CMK (cell line): ENCODE measurements at regions not wholly inside any gene's neighbourhood (a gene's known extent, or its start where the extent isn't known, plus 50 kb on each side); places are given as distances from the start of the nearest gene placed in this dataset.
"Not testable (repeated sequence)": the region's sequence is repeated elsewhere in the genome, so short reads cannot be mapped to it uniquely, and the experiment has no call there.

Experiments
- DNase-seq: peaks from one replicate; pipeline ENCODE4 v3.0.0-alpha.2; 2010; ENCODE audit warnings: low read depth

DNA sequence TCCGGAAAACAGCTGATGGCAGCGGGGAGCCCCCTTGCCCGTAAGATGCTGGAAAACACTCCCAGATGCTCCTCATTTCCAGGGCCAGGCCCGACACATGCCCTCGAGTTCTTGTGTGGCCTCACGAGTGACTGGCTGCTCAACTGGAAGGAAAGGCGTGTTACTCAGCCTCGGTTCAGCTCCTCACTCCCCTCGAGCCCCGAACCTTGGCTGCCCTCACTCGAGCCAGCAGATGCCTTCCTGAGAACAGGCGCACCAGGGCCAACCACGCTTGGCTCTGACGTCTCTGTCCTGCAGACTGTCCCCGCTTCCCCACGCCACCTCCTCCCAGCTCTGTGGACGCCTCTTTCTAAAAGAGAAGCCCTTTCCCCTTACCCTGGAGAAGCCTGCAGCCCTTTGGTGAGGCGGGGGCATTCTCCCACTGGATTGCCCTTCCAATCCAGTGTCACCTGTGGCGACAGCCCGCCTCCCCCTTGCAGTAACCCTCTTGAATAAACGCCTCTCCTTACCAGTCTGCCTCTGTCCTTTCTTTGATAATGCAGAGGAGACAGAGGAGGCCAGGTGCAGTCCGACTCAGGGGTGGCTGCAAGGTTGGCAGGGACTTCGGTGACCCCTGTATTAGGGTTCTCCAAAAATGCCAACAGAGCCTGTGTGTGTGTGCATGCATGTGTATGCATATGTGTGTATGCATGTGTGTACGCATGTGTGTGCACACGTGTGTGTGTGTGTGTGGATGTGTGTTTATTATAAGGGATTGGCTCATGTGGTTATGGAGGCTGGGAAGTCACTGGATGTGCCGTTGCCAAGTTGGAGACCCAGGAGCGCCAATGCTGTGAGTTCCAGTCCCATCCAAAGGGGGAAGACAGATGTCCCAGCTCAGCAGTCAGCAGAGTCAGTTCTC is 166.3 kb downstream of the KIF26A start:
- no peak for DNase-seq

DNA sequence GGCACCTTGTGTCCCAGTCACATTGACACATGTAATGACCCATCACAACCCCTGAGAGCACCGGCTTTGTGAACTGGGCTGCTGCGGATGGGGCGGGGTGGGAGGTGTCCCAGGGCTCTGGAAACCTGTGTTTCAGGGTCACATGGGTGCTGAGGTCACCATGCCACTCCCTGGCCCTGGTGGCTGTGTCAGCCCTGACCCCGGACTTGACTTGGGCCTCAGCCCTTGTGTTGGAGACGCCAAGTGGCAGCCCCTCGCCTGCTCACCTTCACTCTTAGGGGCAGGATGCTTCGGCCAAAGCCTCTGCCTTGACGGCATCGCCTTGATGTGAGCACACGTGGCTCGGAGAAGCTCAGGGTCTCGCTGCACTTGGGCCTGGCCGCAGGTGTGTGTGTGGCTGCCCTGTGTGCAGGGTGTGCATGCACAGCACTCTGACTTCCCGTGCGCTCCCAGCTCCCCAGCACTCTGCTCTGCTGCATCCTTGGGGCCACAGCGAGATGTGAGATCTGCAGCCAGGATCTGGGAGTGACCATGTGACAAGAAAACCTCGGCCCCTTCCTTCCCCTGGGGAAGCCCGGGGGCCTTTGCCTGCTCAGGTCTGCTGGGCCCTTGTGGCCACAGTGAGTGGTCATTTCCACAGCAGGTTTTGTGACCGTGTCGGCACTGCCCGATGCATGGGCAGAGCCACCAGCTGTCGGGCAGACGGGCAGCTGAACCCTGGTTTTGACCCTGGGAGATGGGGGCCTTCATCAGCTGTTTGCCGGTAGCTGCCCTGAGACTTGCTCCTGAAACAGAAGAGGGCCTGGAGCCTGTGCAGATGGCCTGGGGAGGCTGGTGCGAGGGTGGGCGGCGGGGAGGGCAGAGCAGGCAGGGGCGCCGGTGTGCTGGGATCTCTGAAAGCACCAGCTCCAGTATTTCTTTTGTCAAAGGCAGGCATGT is 167.4 kb downstream of the KIF26A start:
- DNase-seq: no peak

DNA sequence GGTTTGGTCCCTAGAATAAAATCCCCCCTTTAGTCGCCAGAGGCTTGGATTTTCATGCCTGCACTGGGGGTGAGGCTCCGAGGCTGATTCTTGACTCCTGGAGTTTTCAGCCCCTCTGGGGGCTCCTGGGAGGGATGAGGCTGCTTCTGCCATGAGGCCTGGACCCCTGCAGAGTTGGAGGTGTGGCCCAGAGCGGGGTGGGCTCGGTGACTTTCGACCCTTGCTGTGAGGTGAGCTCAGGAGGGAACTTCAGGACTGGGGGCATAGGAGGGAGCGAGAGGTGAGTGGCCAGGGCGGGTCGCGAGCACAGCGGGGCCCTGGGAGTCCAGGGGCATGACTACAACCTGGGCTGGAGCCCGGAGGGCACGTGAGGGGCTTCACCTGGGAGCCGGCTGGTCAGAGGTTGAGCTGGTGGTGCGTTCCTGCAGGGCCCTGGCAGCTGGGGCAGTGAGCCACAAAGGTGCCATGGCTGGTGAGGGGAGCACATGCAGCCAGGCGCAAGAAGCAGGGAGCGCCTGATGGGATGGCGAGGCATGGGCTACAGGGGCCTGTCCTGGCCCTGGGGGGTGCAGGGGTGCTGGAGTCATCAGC is 168.2 kb downstream of the KIF26A start:
- no peak for DNase-seq

DNA sequence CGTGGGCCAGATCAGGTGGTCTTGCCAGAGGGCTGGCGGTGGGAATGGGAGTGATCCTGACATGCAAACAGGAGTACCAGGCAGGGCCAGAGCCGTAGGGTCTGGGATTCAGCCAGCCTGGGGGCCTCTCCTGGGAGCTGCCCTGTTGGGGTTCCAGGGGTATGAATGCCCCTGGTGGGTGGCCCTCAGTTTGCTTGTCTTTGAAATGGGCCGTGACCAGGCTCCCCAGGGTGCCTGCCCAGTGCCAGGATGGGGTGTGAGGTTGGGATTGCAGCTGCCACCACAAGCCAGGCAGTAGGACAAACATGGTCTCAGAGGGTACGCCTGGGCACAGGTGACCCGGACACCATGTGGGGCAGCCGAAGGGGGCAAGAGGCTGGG is 168.8 kb downstream of the KIF26A start:
- DNase-seq: no peak

DNA sequence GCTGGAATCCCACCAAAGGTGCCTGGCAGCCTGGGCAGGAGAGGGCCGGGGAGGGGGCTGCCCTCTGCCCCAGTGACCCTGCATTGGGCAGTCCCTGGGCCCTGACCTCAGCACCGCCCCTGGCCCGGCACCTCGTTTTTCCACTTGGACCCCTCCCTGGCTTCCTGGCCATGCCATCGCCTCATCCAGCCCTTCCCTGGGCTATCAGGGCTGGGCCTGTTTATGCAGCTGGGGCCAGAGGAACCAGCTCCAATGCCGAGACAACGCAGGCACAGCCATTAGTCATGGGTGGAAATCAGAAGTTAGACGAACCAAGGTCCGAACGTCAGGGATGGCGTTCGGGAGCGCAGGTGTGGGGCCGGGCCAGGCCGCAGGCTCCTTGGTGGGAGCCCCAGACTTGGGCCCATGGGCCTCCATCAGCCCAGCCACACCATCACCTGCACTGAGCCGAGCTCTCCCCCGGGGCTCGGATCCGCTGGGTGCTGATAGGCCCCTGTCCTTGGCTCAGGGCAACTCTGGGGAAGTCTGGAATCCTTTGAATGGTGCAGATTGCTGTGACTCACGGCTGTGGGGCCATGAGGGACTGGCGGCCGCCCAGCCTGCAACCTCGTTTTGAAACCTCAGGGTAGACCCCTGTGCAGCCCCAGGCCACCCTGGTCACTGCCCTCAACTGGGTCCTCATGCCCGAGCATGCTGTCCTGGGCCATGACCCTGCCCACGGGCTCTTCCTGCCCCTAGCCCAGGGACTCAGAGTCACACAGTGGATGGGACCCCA is 169.4 kb downstream of the KIF26A start:
- no peak for DNase-seq

DNA sequence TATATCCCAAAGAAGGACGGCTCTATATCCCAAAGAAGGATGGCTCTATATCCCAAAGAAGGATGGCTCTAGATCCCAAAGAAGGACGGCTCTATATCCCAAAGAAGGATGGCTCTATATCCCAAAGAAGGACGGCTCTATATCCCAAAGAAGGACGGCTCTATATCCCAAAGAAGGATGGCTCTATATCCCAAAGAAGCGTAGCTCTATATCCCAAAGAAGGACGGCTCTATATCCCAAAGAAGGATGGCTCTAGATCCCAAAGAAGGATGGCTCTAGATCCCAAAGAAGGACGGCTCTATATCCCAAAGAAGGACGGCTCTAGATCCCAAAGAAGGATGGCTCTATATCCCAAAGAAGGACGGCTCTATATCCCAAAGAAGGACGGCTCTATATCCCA is 170.1 kb downstream of the KIF26A start:
- not testable (repeated sequence) for DNase-seq

DNA sequence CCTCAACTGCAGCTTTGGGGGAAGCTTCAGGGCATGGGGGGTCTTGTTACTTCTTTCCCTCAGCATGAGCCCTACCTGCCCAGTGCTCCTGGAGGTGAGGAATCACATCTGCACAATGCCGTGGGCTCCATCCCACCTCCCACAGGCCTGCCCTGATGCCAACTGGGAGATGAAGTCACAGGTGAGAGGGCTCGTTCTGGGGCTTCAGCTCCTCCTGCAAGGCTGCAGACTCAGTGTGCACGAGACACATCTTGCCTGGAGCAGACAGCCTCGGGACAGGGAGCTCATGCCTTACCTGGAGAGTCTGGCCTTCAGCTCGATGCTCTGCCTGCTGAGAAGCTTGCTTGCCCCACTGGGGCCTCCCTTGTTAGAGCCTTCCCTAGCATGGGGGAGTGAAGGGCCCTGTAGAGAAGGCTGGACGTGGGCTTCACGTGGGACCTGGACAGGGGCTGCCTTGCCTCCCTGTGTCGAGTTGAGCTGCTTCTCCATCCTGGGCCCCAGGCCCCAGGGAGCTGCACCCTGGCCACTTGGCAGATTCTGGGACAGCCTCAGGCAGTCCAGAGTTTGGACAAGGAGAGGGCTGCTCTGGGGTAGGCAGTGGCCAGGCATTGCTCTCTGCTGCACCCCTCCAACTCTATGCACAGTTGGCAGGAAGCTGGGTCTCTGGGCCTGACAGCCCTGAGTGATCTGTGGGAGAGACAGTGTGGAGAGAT is 171.4 kb downstream of the KIF26A start:
- no peak for DNase-seq

DNA sequence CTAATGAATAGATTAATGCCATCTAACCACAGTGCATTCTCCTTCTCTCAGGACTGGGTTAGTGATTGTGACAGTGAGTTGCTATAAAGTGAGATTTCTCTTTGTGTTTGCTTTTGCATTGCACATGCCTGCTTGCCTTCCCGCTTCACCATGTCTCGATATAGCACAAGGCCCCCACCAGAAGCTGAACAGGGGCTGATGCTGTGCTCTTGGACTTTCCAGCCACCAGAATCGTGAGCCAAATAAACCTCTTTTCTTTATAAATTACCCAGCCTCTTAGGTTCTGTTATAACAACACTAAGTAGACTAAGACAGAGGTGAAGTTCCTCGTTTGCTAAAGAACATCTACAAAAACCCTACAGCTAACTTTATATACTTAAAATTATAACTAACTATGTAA is 173.0 kb downstream of the KIF26A start:
- no peak for DNase-seq

DNA sequence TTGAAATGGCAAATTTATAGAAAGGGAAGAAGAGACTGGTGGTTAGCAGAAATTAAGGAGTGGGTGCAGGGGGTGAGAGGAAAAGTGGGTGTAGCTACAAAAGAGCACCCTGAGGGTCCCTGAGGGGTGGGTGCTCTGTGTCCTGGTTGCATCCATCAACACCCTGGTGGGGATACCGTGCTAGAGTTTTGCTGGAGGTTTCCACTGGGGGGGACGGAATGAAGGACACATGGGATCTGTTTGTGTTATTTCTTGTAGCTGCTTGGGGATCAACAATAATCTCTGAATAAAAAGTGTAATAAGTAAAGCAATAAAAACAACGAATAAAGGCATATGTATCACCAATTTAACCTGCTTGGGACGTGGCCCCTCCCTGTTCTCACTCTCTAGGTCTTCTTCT is 175.3 kb downstream of the KIF26A start:
- no peak for DNase-seq

DNA sequence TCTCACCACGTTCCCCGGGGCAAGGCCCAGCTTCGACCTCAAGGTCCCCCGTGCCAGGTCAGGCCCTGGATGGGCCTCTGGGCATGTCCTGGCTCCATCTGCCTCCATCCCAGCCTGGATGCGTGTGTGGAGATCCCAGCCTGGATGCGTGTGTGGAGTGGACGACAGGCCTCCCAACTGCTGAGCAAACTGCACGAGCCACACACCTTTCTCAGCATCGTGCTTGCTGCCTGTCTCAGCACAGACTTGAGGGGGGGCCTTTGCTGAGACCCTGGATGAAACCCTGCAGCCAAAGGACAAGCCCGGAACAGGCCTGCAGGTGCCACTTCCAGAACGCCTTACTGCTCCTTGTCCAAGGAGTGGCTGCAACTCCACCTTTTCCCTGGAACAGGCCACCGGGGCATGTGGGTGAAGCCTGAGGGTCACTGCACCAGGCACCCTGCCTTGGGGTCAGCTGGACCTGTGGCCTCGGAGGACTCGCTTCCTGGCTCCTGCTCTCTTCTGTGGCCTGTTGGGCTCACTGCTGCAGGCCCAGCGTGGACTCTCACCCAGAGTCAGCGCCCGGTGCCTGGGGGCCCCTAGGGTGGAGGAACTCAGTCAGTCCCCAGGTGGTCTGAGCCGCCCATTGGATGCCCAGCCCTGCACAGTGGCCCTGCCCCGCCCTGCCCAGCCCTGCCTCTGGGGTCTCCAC is 176.0 kb downstream of the KIF26A start:
- no peak for DNase-seq

DNA sequence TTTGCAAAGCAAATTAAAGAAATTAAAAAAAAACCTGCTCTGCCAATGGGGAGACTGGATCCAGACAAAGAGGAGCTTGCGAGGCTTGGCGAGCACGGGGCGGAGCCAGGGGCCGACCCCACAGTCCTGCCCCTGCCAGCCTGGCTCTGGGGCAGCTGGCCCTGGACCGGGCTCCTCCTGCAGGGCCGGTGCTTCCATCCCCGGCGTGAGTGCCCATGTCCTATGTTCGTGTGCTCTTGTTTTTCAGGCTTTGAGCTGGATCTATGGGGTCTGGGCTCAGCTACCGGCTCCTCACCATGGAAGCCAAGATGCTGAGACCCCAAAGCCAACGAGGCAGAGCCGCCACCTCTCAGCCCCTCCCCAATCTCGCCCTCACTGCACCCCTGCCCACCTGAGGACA is 176.8 kb downstream of the KIF26A start:
- DNase-seq: no peak

DNA sequence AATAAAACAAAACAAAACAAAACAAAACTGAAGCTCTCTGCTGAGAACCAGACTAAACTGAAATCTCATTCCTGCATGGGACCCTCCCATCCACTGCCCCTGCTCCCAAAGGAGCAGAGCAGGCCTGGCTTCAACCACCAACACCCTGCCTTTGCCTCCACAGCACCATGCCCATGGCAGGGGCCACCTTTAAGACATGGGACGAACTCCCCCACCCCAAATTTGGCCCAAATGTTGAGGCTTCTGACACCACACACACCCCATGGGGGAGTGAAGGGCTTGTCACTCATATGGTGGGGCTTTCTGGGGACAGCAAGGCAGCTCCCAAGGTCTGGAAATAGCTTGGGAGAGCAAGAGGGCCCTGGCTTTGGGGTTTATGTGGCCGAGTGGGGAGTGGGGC is 177.2 kb downstream of the KIF26A start:
- DNase-seq: no peak

DNA sequence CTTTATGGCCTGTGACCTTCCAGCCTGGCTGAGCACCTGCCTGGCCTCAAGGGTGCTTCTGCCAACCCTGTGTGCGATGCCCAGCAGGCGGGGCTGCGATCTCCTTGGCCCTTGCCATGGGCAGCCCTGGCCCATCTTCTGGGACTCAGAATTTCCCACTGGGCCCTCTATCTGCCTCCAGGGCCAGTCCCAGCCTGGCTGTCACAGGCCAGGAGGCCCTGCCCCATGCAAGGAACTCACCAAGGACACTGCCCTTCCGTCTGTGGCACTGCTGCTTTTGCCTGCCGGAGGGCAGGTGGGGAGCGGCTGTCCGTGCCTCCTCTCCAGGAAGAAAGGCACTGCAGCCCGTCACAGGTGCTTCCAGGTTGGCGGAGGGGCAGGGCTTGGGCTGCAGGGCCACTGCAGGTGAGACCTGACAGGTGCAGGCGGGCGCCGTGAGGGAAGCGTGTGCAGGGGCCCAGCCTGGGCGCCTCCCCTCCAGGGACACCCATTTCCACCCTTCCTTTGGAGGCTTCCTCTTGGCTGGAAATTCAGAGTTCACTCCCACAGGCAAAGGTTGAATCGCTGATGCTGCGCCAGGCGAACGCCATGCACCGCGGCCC is 177.8 kb downstream of the KIF26A start:
- DNase-seq: no peak

DNA sequence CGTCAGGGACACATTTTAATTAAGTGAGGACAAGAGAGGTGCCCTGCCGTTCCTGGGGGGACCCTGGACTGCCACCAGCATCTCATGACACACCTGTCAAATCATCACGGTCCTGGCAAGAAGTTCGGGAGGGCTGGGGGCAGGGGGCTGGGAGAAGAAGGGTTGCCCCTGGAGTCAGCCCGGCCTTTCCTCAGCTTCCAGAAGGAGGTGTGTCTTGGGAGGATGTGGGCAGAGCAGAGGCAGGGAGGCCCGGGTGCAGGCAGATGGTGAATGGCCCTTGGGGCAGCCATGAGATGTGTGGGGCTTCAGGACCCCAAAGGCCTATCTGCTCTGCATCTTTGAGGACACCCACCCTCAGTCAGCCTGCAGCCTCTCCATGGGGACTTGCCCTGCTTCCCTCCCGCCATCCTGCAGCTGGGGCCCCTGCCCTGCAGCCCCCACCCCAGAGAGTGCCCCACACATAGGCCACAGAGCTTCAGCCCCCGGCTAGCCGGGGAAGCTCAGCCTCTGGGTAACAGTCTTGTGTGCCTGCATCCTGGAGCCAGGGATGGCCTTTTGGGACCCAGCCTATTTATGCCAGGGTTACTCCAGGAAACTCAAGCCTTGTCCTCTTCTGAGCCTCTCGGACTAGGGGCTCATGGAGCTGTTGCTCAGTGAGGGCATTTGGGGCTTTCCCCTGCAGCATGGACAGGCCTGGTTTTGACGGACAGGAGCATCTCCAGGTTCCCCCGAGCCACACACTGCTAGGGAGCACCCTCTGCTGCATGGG is 178.5 kb downstream of the KIF26A start:
- no peak for DNase-seq

DNA sequence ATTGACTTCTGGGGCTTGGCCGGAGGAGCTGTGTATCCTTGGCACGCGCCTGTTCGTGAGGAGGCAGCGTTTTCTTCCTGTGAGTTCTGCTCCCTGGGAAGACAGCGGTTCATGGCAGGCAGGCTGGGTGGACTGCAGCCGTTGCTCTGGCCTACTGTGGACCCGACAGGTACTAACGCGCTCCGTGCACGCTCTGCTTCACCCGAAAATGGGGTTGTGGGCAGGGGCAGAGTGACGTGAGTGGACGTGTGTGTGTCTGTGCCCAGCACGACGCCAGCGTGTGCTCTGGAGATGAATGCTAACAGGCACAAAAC is 179.1 kb downstream of the KIF26A start:
- no peak for DNase-seq

DNA sequence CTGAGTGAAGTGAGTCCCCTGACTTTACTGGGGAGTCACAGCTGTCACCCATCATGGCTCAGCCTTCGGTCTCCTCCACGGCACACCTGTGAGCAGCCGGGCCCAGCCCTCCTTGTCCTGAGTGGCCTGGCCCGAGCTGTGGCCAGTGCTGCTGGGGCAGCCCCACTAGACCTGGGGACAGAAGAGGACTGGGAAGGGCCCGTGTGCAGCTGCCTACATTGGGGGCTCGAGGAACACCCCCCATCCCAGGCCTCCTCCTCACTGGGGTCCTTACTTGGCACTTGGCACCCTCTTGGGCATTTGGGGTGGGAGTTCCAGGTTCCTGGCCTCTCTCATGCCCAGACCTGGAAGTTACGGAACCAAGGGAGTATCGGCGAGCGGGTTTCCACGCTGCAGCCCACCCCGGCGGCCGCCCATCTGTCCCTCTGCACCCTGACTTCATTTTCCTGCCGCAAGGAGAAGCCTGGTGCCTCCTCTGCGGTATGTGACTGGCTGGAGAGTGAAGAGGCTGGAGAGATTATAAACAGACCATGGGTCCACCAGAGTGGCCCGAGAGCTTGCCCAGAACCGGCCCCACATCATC is 179.7 kb downstream of the KIF26A start:
- no peak for DNase-seq

DNA sequence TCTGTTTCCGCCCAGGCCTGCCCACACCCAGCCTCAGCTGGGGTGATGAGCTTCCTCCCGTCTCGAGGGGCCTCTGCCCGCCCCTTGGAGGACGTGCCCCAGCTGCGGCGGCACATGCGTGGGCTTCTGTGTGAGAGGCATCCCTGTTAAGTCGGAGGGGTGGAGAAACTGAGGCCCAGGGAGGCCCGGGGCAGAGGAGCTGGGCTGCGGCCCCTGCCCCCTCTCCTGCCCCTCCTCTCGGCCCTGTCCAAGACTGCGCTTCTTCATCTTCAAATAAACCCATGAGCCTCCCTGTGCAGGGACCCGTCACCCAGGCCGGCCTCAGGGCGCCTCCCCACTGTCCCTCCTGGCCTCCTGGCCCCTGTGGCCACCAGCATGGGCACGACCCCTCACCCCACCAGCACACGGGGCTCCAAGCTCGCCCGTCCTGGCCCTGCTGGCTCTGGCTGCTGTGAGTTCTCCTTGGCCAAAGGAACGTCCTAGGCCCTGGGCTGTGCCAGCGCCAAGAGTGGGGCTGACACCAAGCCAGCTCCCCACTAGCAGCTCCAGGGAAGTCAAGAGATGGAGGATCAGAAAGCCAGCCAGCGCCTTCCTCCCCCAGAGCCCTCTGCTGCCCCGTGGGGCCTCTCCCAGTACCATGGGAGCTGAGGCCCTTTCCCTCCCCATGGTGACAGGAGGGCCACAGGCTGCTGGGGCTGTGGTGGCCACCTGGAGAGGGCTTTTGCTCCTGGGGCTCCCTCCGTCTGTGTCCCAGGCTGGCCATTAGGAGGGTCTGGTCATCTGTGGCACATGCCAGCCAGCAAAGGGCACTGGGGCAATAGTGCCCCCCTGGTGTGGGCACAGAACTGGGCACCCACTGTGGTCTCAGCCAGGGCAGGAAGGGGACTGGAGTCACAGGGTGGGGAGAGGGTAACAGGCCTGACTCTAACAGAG is 180.4 kb downstream of the KIF26A start:
- no peak for DNase-seq
